ENCODE measurements at regions not wholly inside any gene's neighbourhood (a gene's known extent, or its start where the extent isn't known, plus 50 kb on each side); places are given as distances from the start of the nearest gene placed in this dataset.

- Histone ChIP-seq H3K9ac (ENCODE audit: control insufficient read depth, insufficient read depth, low read length) (no peak overlapping the region), H2AFZ (ENCODE audit: control insufficient read depth, low read depth, low read length) (no peak overlapping the region), H3K27ac (ENCODE audit: control insufficient read depth, insufficient read depth) (no peak overlapping the region), H3K36me3 (ENCODE audit: control insufficient read depth in 2 of 2, insufficient read depth in 2 of 2, low read length in 1 of 2) (no peaks in the 10 kb centered on the region), H4K20me1 (ENCODE audit: control insufficient read depth, insufficient read depth) (no peaks in the 10 kb centered on the region), H3K79me2 (ENCODE audit: control insufficient read depth, insufficient read depth, low read length) (no peaks in the 10 kb centered on the region), H3K27me3 (replicated peaks in 1 of 2; ENCODE audit: control insufficient read depth in 2 of 2, insufficient read depth in 2 of 2, low read length in 1 of 2) (no peaks in the 10 kb centered on the region), H3K4me3 (no peak overlapping the region), H3K4me2 (ENCODE audit: control insufficient read depth, insufficient read depth) (no peak overlapping the region), H3K4me1 (ENCODE audit: control insufficient read depth, insufficient read depth, low read length) (no peaks in the 10 kb centered on the region), H3K9me3 (replicated peaks; ENCODE audit: control insufficient read depth, insufficient read depth, low read length) (no peaks in the 10 kb centered on the region)
- DNase-seq (ENCODE audit: low read depth, low spot score) (no peak), ATAC-seq (no peak), FAIRE-seq (no peak)
- ChIA-PET SMC1A (ENCODE audit: uncharacterized antibody, unreplicated experiment) (interaction anchor here (0.6 kb wide), 1 partner anchor 244 kb away, joined by 3 read pairs; no protein-coding TSS in a partner anchor), CTCF (interaction anchor here (1.1 to 1.4 kb wide), 3 partner anchors 12 to 54 kb away, joined by 3 to 12 read pairs (median 4); partner anchors contain the start of gene HSPA9), POLR2A (interaction anchor here (0.6 kb wide), 2 partner anchors 447 to 548 kb away, joined by 5 to 6 read pairs; no protein-coding TSS in a partner anchor), RAD21 (ENCODE audit: unreplicated experiment) (interaction anchor here (0.8 kb wide), 1 partner anchor 52 kb away, joined by 3 read pairs; no protein-coding TSS in a partner anchor)
- TF ChIP-seq ZNF274 (IDR thresholded peaks at IDR 0.05; ENCODE audit: insufficient read depth, insufficient read length), result no peak
- TF ChIP-seq KAT2A (conservative IDR thresholded peaks at IDR 0.05; ENCODE audit: control insufficient read depth, low read depth, low read length), result no peak
- no peak for TF ChIP-seq BHLHE40 (IDR thresholded peaks at IDR 0.05; ENCODE audit: borderline replicate concordance in 1 of 2, low read depth in 2 of 2, low read length in 1 of 2)
- TF ChIP-seq RBBP5 (conservative IDR thresholded peaks at IDR 0.05), result no peak
- no peak for TF ChIP-seq CUX1 (IDR thresholded peaks at IDR 0.05; ENCODE audit: insufficient replicate concordance, low read depth, low read length)
- TF ChIP-seq SP1 (IDR thresholded peaks at IDR 0.05; ENCODE audit: low read depth, low read length), result no peak
- no peak for TF ChIP-seq IKZF2 (IDR thresholded peaks at IDR 0.05)
- TF ChIP-seq SUZ12 (IDR thresholded peaks at IDR 0.05; ENCODE audit: unreplicated experiment), result no peak
- no peak for TF ChIP-seq SIX5 (IDR thresholded peaks at IDR 0.05; ENCODE audit: low read depth, low read length, severe bottlenecking)
- no TSS peak for BruUV-seq (replicated peaks)
- intact Hi-C loops (cut with micrococcal nuclease; ENCODE audit: unreplicated experiment) (no loop called here), in situ Hi-C loops (cut with MboI) (loop anchor here (25.0 kb wide), 1 partner anchor 633 kb away; no protein-coding TSS in a partner anchor)
- 19% methylated on average over 3 of the region's 3 CpGs for WGBS (ENCODE audit: insufficient coverage, insufficient replicate concordance, low lambda C conversion rate, missing lambda C conversion rate)
These were observed 54.2 kb upstream of the HSPA9 start for GRCh38 chr5:138629392-138629791.

Data from GM12878 (cell line).